ENCODE measurements at regions not wholly inside any gene's neighbourhood (a gene's known extent, or its start where the extent isn't known, plus 50 kb on each side); places are given as distances from the start of the nearest gene placed in this dataset.

DNA sequence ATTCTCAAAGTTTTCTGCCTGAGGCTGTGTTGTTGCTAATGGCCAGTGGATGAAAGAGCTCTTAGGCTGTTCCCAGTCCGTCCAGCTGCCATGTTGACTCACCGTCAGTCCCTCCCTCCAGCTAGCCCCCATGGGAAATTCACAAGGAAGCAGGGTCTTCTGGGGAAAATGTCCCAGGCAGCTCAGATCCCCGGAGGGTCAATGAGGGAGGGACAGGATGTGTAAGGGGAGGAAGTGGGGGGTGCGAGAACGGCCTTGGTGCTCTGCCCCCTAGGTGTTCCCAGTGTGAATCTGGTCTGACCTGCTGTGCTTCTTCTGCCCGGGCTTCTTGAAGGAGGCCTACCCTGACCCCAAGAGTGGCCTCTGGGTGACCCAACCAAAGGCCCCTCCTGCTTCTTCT lies 65.9 kb downstream of the CEBPB start:
- H3K4me3 ChIP-seq (ENCODE audit: low read length) = no peak overlapping the region
- no peak for DNase-seq (ENCODE audit: low read depth, low spot score)

GRCh38 chr20:50257860-50258259 lies 67.2 kb downstream of the CEBPB start:
- DNase-seq (ENCODE audit: low read depth, low spot score) = no peak

GRCh38 chr20:50258790-50259483 lies 68.3 kb downstream of the CEBPB start:
- no peak overlapping the region for H3K4me3 ChIP-seq (ENCODE audit: low read length)
- no peak for DNase-seq (ENCODE audit: low read depth, low spot score)

More at GRCh38 chr20:50257860-50258259, 67.2 kb downstream of the CEBPB start:
- H3K4me3 ChIP-seq (ENCODE audit: low read length) = no peak overlapping the region

DNA sequence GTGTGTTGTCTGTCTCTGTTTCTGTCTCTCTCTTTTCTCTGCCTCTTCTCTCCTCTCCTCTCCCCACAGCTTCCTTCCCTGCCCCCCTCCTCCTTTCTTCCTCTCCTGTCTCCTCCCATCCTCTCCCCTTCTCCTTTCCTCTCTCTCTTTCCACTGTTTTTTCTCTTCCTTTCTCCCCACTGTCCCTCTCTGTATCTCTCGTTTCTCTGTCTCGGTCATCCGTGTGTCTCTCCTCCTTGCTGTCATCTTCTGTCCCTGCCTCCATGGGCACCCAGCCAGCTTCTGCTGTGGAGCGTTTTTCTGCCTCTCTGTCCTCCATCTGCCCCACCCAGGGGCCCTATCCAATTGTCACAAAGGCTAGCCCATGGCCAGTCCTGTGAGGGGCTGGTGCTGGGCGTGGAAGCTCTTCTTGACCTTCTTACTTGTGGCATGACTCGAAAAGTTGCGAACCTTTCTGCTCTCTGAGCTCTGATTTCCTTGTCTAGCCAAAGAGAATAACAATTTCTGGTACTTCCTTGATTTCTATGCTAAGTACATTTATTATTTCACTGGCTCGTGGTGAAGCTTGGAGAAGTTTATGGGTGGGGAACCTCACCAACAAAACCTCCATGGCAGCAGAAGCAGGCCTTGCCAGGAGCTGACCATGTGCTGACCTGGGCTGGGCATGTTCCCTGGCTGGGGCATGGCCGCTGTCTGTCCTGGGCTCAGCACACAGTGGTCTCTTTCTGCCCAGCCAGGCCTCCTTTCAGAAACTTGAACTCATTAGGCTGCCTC lies 69.3 kb downstream of the CEBPB start:
- no peak for DNase-seq (ENCODE audit: low read depth, low spot score)

GRCh38 chr20:50260479-50261221 lies 70.0 kb downstream of the CEBPB start:
- H3K4me3 ChIP-seq (ENCODE audit: low read length) = no peak overlapping the region
- no peak for DNase-seq (ENCODE audit: low read depth, low spot score)

More for the DNA sequence above, 69.3 kb downstream of the CEBPB start:
- H3K4me3 ChIP-seq (ENCODE audit: low read length) = no peak overlapping the region

DNA sequence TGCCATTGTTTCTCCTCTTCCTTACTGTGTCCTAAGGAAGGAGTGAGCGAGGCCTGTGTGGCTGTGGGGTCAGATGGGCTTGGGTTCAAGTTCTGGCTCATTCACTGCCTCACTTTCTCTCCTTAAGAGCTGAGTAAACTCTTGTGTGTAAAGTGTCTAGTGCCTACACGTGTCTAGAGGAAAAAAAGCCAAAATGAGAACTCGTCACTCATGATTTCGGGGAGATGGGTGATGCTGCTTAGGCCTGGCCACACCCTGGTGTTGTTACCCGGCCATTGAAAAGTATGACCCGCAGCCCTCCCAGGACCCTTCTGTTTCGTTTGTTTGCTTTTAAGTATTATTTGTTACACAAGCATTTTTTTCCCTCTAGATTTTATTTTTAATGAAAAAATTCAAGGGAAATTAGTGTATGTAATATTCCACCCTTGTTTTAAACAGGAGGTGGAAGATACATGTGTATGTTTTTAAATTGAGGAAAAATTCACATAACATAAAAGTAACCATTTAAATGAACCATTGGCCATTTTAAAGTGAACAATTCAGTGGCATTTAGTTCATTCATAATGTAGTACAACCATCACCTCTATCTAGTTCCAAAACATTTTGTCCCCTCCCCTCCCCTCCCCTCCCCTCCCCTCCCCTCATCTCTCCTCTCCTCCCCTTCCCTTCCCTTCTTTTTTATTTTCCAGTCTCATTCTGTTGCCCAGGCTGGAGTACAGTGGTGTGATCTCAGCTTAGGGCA lies 71.0 kb downstream of the CEBPB start:
- H3K4me3 ChIP-seq (ENCODE audit: low read length) = no peak overlapping the region
- DNase-seq (ENCODE audit: low read depth, low spot score) = no peak

- no peak for DNase-seq (ENCODE audit: low read depth, low spot score)
- H3K4me3 ChIP-seq (ENCODE audit: low read length) = no peak overlapping the region
These were observed 73.2 kb downstream of the CEBPB start for GRCh38 chr20:50263831-50264230.

DNA sequence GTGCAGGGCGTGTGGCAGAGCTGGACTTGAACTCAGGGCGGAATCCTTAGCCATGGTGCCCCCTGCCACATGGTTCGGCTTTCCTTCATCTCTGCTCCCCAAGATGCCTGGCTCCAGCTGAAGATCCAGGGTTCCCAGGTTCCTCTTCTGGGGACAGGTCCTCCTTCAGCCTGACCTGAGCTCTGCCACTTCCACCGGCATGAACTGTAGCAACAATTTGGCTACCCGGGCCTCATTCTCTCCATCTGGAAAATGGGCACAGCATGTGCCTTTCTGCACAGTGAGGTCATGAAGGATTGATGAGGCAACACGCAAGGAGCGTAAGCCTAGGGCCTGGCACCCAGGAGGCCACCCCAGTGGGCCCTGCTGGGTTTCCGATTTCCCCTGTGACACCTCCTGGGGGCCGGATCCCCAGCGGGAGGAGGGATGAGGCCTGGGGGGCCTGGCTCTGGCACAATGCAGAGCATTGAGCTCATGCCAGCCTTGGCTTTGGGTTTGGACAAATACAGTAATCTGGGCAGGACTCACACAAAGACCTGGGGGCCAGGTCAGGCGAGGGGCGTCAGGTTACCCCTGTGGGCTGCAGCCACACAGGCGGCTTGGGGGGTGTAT lies 74.0 kb downstream of the CEBPB start:
- H3K4me3 ChIP-seq (ENCODE audit: low read length) = no peak overlapping the region
- no peak for DNase-seq (ENCODE audit: low read depth, low spot score)

GRCh38 chr20:50265245-50265946 lies 74.8 kb downstream of the CEBPB start:
- H3K4me3 ChIP-seq (ENCODE audit: low read length) = no peak overlapping the region
- DNase-seq (ENCODE audit: low read depth, low spot score) = no peak

DNA sequence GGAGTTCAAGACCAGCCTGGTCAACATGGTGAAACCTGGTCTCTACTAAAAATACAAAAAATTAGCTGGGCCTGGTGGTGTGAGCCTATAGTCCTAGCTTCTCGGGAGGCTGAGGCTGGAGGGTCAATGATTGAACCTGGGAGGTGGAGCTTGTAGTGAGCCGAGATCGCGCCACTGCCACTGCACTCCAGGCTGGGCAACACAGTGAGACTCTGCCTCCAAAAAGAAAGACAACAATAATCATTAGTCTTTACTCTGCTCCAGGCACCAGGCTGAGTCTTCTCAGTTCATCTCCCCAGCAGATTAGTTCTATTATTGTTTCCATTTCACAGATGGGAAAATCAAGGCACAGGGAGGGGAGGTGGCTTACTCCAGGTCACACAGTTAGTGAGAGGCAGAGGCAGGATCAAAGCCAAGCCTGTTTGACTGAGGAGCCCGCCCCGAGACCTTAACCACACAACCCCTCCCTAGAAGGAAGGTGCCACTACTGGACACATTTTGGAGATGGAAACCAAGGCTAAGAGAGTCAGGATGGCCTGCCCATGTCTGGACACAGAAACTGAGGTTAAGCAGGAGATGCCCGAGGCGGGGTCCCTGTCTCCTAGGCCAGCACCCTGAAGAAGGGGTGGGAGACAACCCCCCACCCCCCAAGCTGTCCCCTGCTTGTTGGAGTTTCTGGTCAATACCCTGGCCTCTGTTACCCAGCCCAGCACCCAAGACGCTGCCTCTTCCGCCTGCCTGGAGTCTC lies 75.8 kb downstream of the CEBPB start:
- no peak overlapping the region for H3K4me3 ChIP-seq (ENCODE audit: low read length)
- no peak for DNase-seq (ENCODE audit: low read depth, low spot score)

DNA sequence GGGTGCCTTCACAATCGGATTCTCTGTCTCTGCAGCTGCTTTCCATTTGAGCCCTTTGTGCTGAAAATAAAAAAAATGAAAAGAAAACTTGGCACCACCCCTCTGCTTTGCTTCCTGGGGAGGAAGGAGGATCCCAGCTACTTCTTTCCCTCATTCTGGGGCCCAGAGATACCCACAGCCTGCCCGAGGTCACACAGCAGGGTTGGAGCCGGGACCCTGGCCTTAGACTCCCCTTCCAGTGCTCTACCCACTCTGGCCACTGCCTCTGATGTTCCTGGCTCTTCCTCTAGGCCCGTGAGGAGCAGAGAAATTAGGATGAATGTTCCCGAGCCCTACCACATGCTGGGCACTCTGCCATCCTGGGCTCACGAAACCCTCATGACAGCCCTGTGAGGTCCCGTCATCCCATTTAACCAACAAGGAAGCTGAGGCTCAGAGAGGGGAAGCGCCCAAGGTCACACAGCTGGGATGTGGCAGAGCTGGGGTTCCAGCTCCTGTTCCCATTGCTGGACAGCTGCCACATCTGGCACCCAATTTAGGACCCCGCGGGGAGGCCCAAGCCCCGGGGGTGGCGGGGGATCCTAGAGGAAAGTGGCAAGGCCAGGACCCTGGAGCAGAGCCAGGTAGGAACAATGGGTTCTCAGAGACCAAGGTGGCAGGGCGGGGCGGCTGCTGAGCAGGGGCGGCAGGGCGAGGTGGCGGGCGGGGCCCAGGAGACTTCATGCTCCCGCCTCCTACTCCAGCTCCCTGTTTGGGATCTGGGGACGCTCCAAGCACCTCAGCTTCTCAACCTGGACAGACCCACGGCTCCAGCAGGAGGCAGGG lies 76.6 kb downstream of the CEBPB start:
- H3K4me3 ChIP-seq (ENCODE audit: low read length) = no peak overlapping the region
- DNase-seq (ENCODE audit: low read depth, low spot score) = no peak

DNA sequence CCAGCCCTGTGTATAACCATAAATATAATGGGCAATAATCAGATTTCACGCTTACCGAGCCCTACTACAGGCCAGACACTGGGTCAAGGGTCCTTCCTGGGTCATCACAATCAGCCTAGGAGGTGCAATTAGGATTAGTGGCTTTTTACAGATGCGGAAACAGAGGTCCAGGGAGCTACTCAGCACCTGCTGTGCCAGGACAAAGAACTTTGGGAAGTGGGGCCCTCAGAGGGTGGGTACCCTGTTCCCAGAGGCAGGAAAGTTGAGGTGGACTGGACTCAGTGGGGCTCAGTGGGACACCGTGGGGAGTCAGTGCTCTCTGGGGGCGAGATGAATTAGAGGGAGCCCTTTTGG lies 77.2 kb downstream of the CEBPB start:
- DNase-seq (ENCODE audit: low read depth, low spot score) = no peak
- H3K4me3 ChIP-seq (ENCODE audit: low read length) = no peak overlapping the region

GRCh38 chr20:50269091-50270033 lies 78.7 kb downstream of the CEBPB start:
- H3K4me3 ChIP-seq (ENCODE audit: low read length) = no peak overlapping the region
- no peak for DNase-seq (ENCODE audit: low read depth, low spot score)

DNA sequence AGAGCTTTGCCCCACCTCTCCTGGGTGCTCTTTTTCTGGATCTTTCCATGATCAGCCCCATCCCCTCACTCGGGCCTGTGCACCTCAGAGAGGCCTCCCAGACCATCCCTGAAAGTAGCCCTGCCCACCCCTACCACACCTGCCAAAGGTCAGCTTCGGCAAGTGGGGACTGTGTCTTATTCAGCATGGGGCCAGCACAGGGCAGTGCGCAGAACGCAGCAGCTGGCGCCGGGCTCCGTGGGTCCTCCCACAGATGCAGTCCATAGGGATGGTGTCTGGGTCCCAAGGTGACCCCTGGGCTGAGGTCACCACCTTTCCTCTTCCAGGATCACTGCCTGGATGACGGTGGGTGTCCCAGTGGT lies 79.4 kb downstream of the CEBPB start:
- no peak overlapping the region for H3K4me3 ChIP-seq (ENCODE audit: low read length)

DNA sequence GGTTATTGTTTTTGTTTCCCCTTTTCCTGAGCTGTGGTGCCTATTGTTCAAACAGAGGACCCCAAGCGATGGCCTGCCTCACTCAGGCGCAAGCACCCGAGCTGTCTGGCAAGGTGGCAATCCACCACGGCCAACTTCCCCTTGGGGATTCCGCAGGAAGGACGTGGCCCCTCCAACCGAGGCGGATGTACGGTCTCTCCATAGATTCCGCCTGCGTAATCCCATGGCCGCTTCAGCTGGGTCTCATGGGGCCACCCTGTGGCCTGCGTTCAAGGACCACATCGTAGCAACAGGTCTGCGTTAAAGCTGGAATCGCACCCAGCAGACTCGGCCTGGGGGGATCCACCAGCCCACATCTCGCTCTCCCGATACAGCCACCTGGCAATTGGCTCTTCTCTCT lies 79.9 kb downstream of the CEBPB start:
- no peak for DNase-seq (ENCODE audit: low read depth, low spot score)
- no peak overlapping the region for H3K4me3 ChIP-seq (ENCODE audit: low read length)

More for the DNA sequence above, 79.4 kb downstream of the CEBPB start:
- DNase-seq (ENCODE audit: low read depth, low spot score) = no peak

DNA sequence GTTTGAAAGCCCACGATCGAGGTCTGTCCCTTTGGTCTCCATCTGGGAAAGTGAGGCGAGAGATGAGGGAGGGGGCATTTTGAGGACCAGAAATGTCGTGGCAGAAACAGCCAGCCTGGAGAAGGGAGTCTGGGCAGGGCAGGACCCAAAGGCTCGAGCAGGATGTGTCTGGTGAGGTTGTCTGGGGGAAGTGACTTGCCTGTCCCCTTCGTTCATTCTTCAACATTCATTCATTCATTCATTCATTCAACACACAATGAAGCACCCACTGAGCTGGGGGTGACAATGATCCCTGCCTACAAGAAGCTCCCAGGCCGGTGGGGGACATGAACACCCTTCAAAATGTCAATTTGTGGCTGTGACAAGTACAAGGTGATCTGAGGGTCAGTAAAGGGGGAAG lies 80.5 kb downstream of the CEBPB start:
- H3K4me3 ChIP-seq (ENCODE audit: low read length) = no peak overlapping the region
- no peak for DNase-seq (ENCODE audit: low read depth, low spot score)
